ENCODE measurements at regions not wholly inside any gene's neighbourhood (a gene's known extent, or its start where the extent isn't known, plus 50 kb on each side); places are given as distances from the start of the nearest gene placed in this dataset.

DNA sequence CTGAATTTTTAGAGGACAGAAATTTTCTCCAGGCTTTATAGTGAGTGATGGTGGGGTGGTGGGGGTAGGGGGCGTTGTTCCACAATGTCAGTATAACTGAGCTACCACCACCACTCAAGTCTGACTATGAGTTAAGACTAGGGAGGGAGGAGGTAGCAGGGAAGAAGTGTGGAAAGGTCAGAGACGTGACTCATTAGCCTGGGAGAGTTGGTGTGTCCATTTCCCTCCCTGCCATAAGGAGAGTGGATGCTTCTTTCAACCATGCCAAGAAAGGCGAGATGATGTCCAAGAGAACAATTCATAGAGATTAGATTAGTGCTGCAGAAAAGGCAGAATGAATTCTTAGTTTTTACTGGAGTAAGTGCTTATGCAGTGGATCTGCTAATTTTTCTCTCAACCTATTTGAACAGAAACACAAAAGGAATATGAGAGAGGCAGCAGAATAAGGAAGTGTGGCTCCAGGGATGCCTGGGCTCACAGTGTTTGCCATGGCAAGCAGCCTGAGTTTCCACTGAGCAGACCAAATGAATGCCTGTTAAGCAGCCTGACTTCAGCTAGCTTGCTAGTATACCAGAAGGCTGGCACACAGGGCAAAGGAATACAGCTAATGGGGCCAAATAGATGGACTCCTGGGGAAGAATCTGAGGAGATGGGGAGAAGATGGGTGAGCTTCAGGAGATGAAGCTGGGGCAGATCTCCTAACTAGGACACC, 708.9 kb downstream of the NTRK3 start:
- TF ChIP-seq TCF4 (CRISPR knock-in tag; IDR thresholded peaks at IDR 0.05; ENCODE audit: borderline replicate concordance) (no peak), ZFP30 (CRISPR knock-in tag; IDR thresholded peaks at IDR 0.05) (no peak), SNAI2 (CRISPR knock-in tag; IDR thresholded peaks at IDR 0.05) (no peak), OSR1 (CRISPR knock-in tag; IDR thresholded peaks at IDR 0.05) (no peak), ZFP3 (CRISPR knock-in tag; IDR thresholded peaks at IDR 0.05) (no peak), CREB5 (CRISPR knock-in tag; IDR thresholded peaks at IDR 0.05; ENCODE audit: low read depth) (no peak), CSRNP3 (CRISPR knock-in tag; IDR thresholded peaks at IDR 0.05) (no peak), PATZ1 (CRISPR knock-in tag; IDR thresholded peaks at IDR 0.05; ENCODE audit: borderline replicate concordance) (no peak)
- TF ChIP-seq, protein P1, sequence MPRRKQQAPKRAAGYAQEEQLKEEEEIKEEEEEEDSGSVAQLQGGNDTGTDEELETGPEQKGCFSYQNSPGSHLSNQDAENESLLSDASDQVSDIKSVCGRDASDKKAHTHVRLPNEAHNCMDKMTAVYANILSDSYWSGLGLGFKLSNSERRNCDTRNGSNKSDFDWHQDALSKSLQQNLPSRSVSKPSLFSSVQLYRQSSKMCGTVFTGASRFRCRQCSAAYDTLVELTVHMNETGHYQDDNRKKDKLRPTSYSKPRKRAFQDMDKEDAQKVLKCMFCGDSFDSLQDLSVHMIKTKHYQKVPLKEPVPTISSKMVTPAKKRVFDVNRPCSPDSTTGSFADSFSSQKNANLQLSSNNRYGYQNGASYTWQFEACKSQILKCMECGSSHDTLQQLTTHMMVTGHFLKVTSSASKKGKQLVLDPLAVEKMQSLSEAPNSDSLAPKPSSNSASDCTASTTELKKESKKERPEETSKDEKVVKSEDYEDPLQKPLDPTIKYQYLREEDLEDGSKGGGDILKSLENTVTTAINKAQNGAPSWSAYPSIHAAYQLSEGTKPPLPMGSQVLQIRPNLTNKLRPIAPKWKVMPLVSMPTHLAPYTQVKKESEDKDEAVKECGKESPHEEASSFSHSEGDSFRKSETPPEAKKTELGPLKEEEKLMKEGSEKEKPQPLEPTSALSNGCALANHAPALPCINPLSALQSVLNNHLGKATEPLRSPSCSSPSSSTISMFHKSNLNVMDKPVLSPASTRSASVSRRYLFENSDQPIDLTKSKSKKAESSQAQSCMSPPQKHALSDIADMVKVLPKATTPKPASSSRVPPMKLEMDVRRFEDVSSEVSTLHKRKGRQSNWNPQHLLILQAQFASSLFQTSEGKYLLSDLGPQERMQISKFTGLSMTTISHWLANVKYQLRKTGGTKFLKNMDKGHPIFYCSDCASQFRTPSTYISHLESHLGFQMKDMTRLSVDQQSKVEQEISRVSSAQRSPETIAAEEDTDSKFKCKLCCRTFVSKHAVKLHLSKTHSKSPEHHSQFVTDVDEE (CRISPR knock-in tag; IDR thresholded peaks at IDR 0.05) = no peak

Measured in SK-N-SH treated with all-trans-retinoic acid at 6 μM for 48 hours (cell line).